MM.1S (cell line): ENCODE measurements at regions not wholly inside any gene's neighbourhood (a gene's known extent, or its start where the extent isn't known, plus 50 kb on each side); places are given as distances from the start of the nearest gene placed in this dataset.

Source experiments
- EZH2 ChIP-seq: fragments of 300-600 bp; sonication (generic); optimal IDR thresholded peaks from 2 replicates; pipeline ENCODE3; 2017; ENCODE audit warnings: low read depth, mild to moderate bottlenecking, antibody characterized with exemption, low read length, mixed read lengths
- TF ChIP-seq, protein P1 (sequence below): fragments of 300-600 bp; sonication (generic); IDR thresholded peaks from 2 replicates; pipeline ENCODE4 v1.5.1; 2016; ENCODE audit warnings: antibody characterized with exemption, low read length, mixed read lengths

DNA sequence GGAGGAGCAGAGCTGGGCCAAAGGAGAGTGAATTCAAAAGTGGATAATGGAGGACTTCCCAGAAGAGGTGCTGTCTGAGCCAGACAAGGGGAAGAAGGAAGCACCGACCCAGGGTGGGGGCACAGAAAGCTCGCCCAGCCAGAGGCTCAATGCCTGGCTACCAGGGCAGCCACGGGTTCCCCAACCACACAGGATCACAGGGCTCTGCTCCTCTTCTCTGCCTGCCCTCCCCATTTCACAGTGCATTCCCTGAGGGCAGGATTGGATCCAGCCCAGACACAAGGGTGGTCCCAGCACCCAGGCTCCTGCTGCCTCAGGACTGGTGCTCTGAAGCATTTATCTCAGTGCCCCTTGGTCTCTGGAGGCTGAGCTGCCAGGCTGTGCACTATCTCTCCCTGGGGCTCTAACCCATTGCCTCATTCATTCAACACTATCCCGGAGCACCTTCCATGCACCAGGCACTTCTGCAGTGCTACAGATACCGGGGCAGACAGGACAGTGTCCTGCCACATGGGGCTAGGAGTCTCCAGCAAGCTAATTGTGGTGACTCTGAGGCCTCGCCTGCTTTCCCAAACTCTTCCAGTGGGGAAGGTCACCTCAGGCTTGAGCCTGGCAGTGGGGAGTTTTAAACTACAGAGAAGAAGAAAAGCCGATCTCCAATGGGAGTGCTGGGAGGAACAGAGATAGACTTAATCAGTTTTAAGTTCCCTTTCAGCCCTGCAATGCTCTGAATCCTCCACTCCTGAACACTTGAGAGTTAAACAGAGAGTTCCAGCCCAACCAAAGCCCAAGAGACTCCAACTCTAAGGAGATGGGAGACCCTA, 201.8 kb upstream of the ZMIZ1 start:
- TF ChIP-seq EZH2 = no peak
- TF ChIP-seq, protein P1, sequence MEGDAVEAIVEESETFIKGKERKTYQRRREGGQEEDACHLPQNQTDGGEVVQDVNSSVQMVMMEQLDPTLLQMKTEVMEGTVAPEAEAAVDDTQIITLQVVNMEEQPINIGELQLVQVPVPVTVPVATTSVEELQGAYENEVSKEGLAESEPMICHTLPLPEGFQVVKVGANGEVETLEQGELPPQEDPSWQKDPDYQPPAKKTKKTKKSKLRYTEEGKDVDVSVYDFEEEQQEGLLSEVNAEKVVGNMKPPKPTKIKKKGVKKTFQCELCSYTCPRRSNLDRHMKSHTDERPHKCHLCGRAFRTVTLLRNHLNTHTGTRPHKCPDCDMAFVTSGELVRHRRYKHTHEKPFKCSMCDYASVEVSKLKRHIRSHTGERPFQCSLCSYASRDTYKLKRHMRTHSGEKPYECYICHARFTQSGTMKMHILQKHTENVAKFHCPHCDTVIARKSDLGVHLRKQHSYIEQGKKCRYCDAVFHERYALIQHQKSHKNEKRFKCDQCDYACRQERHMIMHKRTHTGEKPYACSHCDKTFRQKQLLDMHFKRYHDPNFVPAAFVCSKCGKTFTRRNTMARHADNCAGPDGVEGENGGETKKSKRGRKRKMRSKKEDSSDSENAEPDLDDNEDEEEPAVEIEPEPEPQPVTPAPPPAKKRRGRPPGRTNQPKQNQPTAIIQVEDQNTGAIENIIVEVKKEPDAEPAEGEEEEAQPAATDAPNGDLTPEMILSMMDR = no peak
